Ovary (tissue), 7 donors: ENCODE measurements at regions not wholly inside any gene's neighbourhood (a gene's known extent, or its start where the extent isn't known, plus 50 kb on each side); places are given as distances from the start of the nearest gene placed in this dataset.

ENCODE experiments used
- DNase-seq, 5 donors: peaks; one replicate each; pipeline ENCODE4 v3.0.0-alpha.2; 2019 to 2020
- H3K27ac ChIP-seq, 2 donors: fragments of 200-600 bp; one replicate each; pipeline versions ENCODE4 v1.5.1 to v1.8.0; 2019 to 2022
- H3K27me3 ChIP-seq: fragments of 200-600 bp; one replicate; pipeline ENCODE4 v1.8.0; 2022
- H3K36me3 ChIP-seq: fragments of 200-600 bp; sonication (generic); one replicate; pipeline ENCODE4 v1.5.1; 2019
- H3K4me1 ChIP-seq: one replicate; pipeline ENCODE4 v1.8.1; 2013; ENCODE audit warnings: mild to moderate bottlenecking, moderate library complexity; ENCODE audit not compliant: insufficient read depth
- H3K4me3 ChIP-seq: fragments of 200-600 bp; sonication (generic); one replicate; pipeline ENCODE4 v1.5.1; 2017
- H3K9me3 ChIP-seq, 2 donors: fragments of 200-600 bp in 1 of 2; sonication (generic) in 1 of 2; one replicate each; pipeline versions ENCODE4 v1.5.1 to v1.8.1; 2013 to 2019; ENCODE audit warnings: mild to moderate bottlenecking in 1 of 2, moderate library complexity in 1 of 2
- CTCF ChIP-seq, 3 donors: fragments of 450-650 bp in 2 of 3; fragments of 200-600 bp in 1 of 3; IDR thresholded peaks; one replicate each; pipeline versions ENCODE4 v1.5.1 to v1.8.0; 2016 to 2022; ENCODE audit warnings: antibody characterized with exemption in 3 of 3, mild to moderate bottlenecking in 1 of 3
- EP300 ChIP-seq: sonication (generic); formaldehyde crosslinking; IDR thresholded peaks from one replicate; pipeline ENCODE4 v1.6.1; 2017; ENCODE audit warnings: antibody characterized with exemption
- POLR2A ChIP-seq: fragments of 450-650 bp; IDR thresholded peaks from one replicate; pipeline ENCODE4 v1.6.1; 2017; ENCODE audit warnings: antibody characterized with exemption, mild to moderate bottlenecking, moderate library complexity
- WGBS, 3 donors: extraction: QIAGEN DNeasy Blood & Tissue Kit in 1 of 3; methylation state at CpG; one replicate each; pipeline versions ENCODE4 v1.1.5 to v1.1.7; 2013 to 2017; 5-methylcytosine and 5-hydroxymethylcytosine counted together
- intact Hi-C, 4 donors: fragments of 100-400 bp; cut with DNase I; formaldehyde crosslinking; loops; one replicate each; pipeline versions ENCODE4 v1.11.0 to v1.15.1; 2022 to 2023
- donor health status: DM: no; HTN: no; CAD: no; lungs with moderate emphysema.
- donor health status: DM: no; HTN: no; CAD: no.
- donor health status: Bipolar disorder and iron deficiency.
- donor health status: DM: no; HTN: no; CAD: no.
- donor health status: DM: yes; HTN: yes; CAD: no.

GRCh38 chr9:119043996-119044395 is 325.2 kb downstream of the BRINP1 start:
- Histone ChIP-seq H3K27ac (no peak overlapping the region), H3K4me1 (no peaks in the 10 kb centered on the region), H3K27me3 (no peaks in the 10 kb centered on the region), H3K4me3 (no peak overlapping the region), H3K9me3 (no peaks in the 10 kb centered on the region), H3K36me3 (no peaks in the 10 kb centered on the region)
- no peak for TF ChIP-seq CTCF (IDR thresholded peaks at IDR 0.05)
- TF ChIP-seq EP300: no peak
- no peak for TF ChIP-seq POLR2A
- no peak for DNase-seq
- WGBS, 3 donors: 84 to 94% (median 87%) methylated on average over 1 of the region's 1 CpG
- intact Hi-C loops: no loop called here

GRCh38 chr9:119044806-119045205 is 324.4 kb downstream of the BRINP1 start:
- Histone ChIP-seq H3K4me3 (no peak overlapping the region), H3K27ac (no peak overlapping the region), H3K27me3 (no peaks in the 10 kb centered on the region), H3K4me1 (no peaks in the 10 kb centered on the region), H3K9me3 (no peaks in the 10 kb centered on the region), H3K36me3 (no peaks in the 10 kb centered on the region)
- 28 to 33% (median 32%) methylated on average over 1 of the region's 1 CpG for WGBS, 3 donors
- intact Hi-C loops: no loop called here
- TF ChIP-seq CTCF (IDR thresholded peaks at IDR 0.05) (no peak), EP300 (no peak), POLR2A (no peak)
- DNase-seq: no peak

- intact Hi-C loops: no loop called here
- H3K4me1 ChIP-seq: no peaks in the 10 kb centered on the region
- no peak for DNase-seq
- H3K27me3 ChIP-seq: no peaks in the 10 kb centered on the region
- TF ChIP-seq CTCF (IDR thresholded peaks at IDR 0.05) (no peak), EP300 (no peak), POLR2A (no peak)
- H3K36me3 ChIP-seq: no peaks in the 10 kb centered on the region
- 46 to 54% (median 49%) methylated on average over 4 of the region's 4 CpGs for WGBS, 3 donors
- no peak overlapping the region for H3K4me3 ChIP-seq
- H3K9me3 ChIP-seq: no peaks in the 10 kb centered on the region
- H3K27ac ChIP-seq: no peak overlapping the region
Measured at GRCh38 chr9:119047513-119048307, 321.5 kb downstream of the BRINP1 start.

- intact Hi-C loops: no loop called here
- H3K27me3 ChIP-seq: no peaks in the 10 kb centered on the region
- no peaks in the 10 kb centered on the region for H3K36me3 ChIP-seq
- H3K4me1 ChIP-seq: no peaks in the 10 kb centered on the region
- H3K4me3 ChIP-seq: no peak overlapping the region
- H3K27ac ChIP-seq: no peak overlapping the region
- H3K9me3 ChIP-seq: no peaks in the 10 kb centered on the region
- no peak for DNase-seq
- no peak for TF ChIP-seq POLR2A
- no peak for TF ChIP-seq CTCF (IDR thresholded peaks at IDR 0.05)
- no peak for TF ChIP-seq EP300
Measured at GRCh38 chr9:119050281-119050680, 319.0 kb downstream of the BRINP1 start.
